Hematopoietic multipotent progenitor cell treated with erythropoietin and hydrocortisone succinate and interleukin-3 and kit ligand, for 4 days (in vitro differentiated cells): ENCODE measurements at regions not wholly inside any gene's neighbourhood (a gene's known extent, or its start where the extent isn't known, plus 50 kb on each side); places are given as distances from the start of the nearest gene placed in this dataset.

Experiments used
- DNase-seq: peaks from one replicate; pipeline ENCODE4 v3.0.0-alpha.2; 2015

GRCh38 chr7:48703466-48703865 is 220.9 kb upstream of the CDC14C start:
- no peak for DNase-seq

- DNase-seq, result no peak
Measured at GRCh38 chr7:48708122-48708521, 216.2 kb upstream of the CDC14C start.

- no peak for DNase-seq
Measured at GRCh38 chr7:48708635-48709034, 215.7 kb upstream of the CDC14C start.

GRCh38 chr7:48710995-48711394 is 213.4 kb upstream of the CDC14C start:
- peak; percentile 4 for DNase-seq

GRCh38 chr7:48718731-48719378 is 205.5 kb upstream of the CDC14C start:
- no peak for DNase-seq

- no peak for DNase-seq
Measured at GRCh38 chr7:48728799-48729198, 195.5 kb upstream of the CDC14C start.

- no peak for DNase-seq
Measured at GRCh38 chr7:48734695-48735406, 189.5 kb upstream of the CDC14C start.

- DNase-seq, result peak; percentile 6
Measured at GRCh38 chr7:48741545-48741944, 182.8 kb upstream of the CDC14C start.

- no peak for DNase-seq
Measured at GRCh38 chr7:48742079-48742798, 182.1 kb upstream of the CDC14C start.

- DNase-seq, result no peak
Measured at GRCh38 chr7:48748081-48748833, 176.1 kb upstream of the CDC14C start.

GRCh38 chr7:48755061-48755555 is 169.2 kb upstream of the CDC14C start:
- DNase-seq, result no peak

- DNase-seq, result no peak
Measured at GRCh38 chr7:48759431-48760080, 164.8 kb upstream of the CDC14C start.

GRCh38 chr7:48760528-48761265 is 163.7 kb upstream of the CDC14C start:
- no peak for DNase-seq

GRCh38 chr7:48780862-48781261 is 143.5 kb upstream of the CDC14C start:
- no peak for DNase-seq

GRCh38 chr7:48781752-48782151 is 142.6 kb upstream of the CDC14C start:
- no peak for DNase-seq

GRCh38 chr7:48782511-48782910 is 141.8 kb upstream of the CDC14C start:
- DNase-seq, result no peak

GRCh38 chr7:48786951-48787350 is 137.4 kb upstream of the CDC14C start:
- no peak for DNase-seq

- DNase-seq, result no peak
Measured at GRCh38 chr7:48803250-48803649, 121.1 kb upstream of the CDC14C start.

GRCh38 chr7:48806731-48807130 is 117.6 kb upstream of the CDC14C start:
- no peak for DNase-seq

GRCh38 chr7:48811071-48811470 is 113.3 kb upstream of the CDC14C start:
- DNase-seq, result no peak

GRCh38 chr7:48813472-48813871 is 110.9 kb upstream of the CDC14C start:
- DNase-seq, result no peak

GRCh38 chr7:48822138-48822537 is 102.2 kb upstream of the CDC14C start:
- no peak for DNase-seq
